Umbilical cord (tissue), 1 donor: ENCODE measurements at regions not wholly inside any gene's neighbourhood (a gene's known extent, or its start where the extent isn't known, plus 50 kb on each side); places are given as distances from the start of the nearest gene placed in this dataset.

ENCODE experiments used
- DNase-seq: peaks from one replicate; pipeline ENCODE4 v3.0.0-alpha.2; 2015; ENCODE audit warnings: low spot score

GRCh38 chr6:81864124-81864523, 111.6 kb upstream of the TENT5A start:
- no peak for DNase-seq

GRCh38 chr6:81863123-81863522, 110.6 kb upstream of the TENT5A start:
- peak; percentile 52 for DNase-seq

GRCh38 chr6:81861281-81861680, 108.8 kb upstream of the TENT5A start:
- no peak for DNase-seq

GRCh38 chr6:81859884-81860283, 107.4 kb upstream of the TENT5A start:
- DNase-seq, result no peak

- DNase-seq, result no peak
Observed at GRCh38 chr6:81857812-81858211, 105.3 kb upstream of the TENT5A start.

GRCh38 chr6:81856872-81857271, 104.4 kb upstream of the TENT5A start:
- no peak for DNase-seq

- DNase-seq, result no peak
Observed at GRCh38 chr6:81854474-81854873, 102.0 kb upstream of the TENT5A start.

GRCh38 chr6:81853975-81854374, 101.5 kb upstream of the TENT5A start:
- no peak for DNase-seq

- no peak for DNase-seq
Observed at GRCh38 chr6:81849248-81849647, 96.8 kb upstream of the TENT5A start.

GRCh38 chr6:81847866-81848265, 95.4 kb upstream of the TENT5A start:
- DNase-seq, result no peak

- DNase-seq, result peak; percentile 40
Observed at GRCh38 chr6:81844686-81845085, 92.2 kb upstream of the TENT5A start.

GRCh38 chr6:81843302-81843701, 90.8 kb upstream of the TENT5A start:
- no peak for DNase-seq

GRCh38 chr6:81842254-81842653, 89.8 kb upstream of the TENT5A start:
- no peak for DNase-seq

- DNase-seq, result no peak
Observed at GRCh38 chr6:81838724-81839426, 86.4 kb upstream of the TENT5A start.

- DNase-seq, result peak; percentile 95
Observed at GRCh38 chr6:81838031-81838430, 85.5 kb upstream of the TENT5A start.

- peak; percentile 54 for DNase-seq
Observed at GRCh38 chr6:81834141-81834681, 81.7 kb upstream of the TENT5A start.

GRCh38 chr6:81832304-81832703, 79.8 kb upstream of the TENT5A start:
- peak; percentile 37 for DNase-seq

GRCh38 chr6:81831274-81831673, 78.8 kb upstream of the TENT5A start:
- no peak for DNase-seq

- no peak for DNase-seq
Observed at GRCh38 chr6:81826784-81827183, 74.3 kb upstream of the TENT5A start.

- no peak for DNase-seq
Observed at GRCh38 chr6:81822568-81822967, 70.1 kb upstream of the TENT5A start.

- DNase-seq, result no peak
Observed at GRCh38 chr6:81821449-81821848, 69.0 kb upstream of the TENT5A start.

GRCh38 chr6:81820980-81821379, 68.5 kb upstream of the TENT5A start:
- DNase-seq, result no peak

GRCh38 chr6:81820422-81820821, 67.9 kb upstream of the TENT5A start:
- no peak for DNase-seq

- DNase-seq, result no peak
Observed at GRCh38 chr6:81819767-81820166, 67.3 kb upstream of the TENT5A start.
